H1 (cell line): ENCODE measurements at regions not wholly inside any gene's neighbourhood (a gene's known extent, or its start where the extent isn't known, plus 50 kb on each side); places are given as distances from the start of the nearest gene placed in this dataset.

Experiments
- ATF2 ChIP-seq: IDR thresholded peaks from 2 replicates; pipeline ENCODE4 v1.6.1; 2012; ENCODE audit warnings: low read length, inconsistent platforms
- CTCF ChIP-seq, 3 experiments: IDR thresholded peaks; 1 replicate in 2 of 3; 2 replicates in 1 of 3; pipeline versions ENCODE4 v1.5.1 to v1.6.1; 2011; ENCODE audit warnings: low read length in 3 of 3, mild to moderate bottlenecking in 3 of 3, inconsistent platforms in 2 of 3, low read depth in 1 of 3, moderate library complexity in 1 of 3; ENCODE audit not compliant: insufficient read depth in 1 of 3; ENCODE audit errors: control extremely low read depth in 1 of 3
- GTF2F1 ChIP-seq: IDR thresholded peaks from 2 replicates; pipeline ENCODE4 v1.6.1; 2012; ENCODE audit warnings: low read depth, low read length, improper control_type of control experiment, borderline replicate concordance
- HDAC2 ChIP-seq, 2 experiments: fragments of 300-600 bp in 1 of 2; sonication (generic) in 1 of 2; IDR thresholded peaks; 2 replicates each; pipeline ENCODE4 v1.6.1; 2011 to 2012; ENCODE audit warnings: low read depth in 2 of 2, low read length in 2 of 2, mild to moderate bottlenecking in 2 of 2, moderate library complexity in 2 of 2, borderline replicate concordance in 1 of 2, inconsistent platforms in 1 of 2
- KDM1A ChIP-seq: fragments of 200-600, 300-600 bp; sonication (generic); IDR thresholded peaks from 2 replicates; pipeline ENCODE4 v1.7.1; 2016; ENCODE audit warnings: mild to moderate bottlenecking, low read length, borderline replicate concordance
- POLR2A ChIP-seq, 2 experiments: IDR thresholded peaks; 1 replicate in 1 of 2; 2 replicates in 1 of 2; pipeline ENCODE4 v1.6.1; 2011; ENCODE audit warnings: low read depth in 2 of 2, low read length in 2 of 2, mild to moderate bottlenecking in 2 of 2; ENCODE audit errors: control extremely low read depth in 1 of 2
- POLR2AphosphoS5 ChIP-seq: IDR thresholded peaks from 2 replicates; pipeline ENCODE4 v1.6.1; 2011; ENCODE audit warnings: low read depth, low read length
- TCF12 ChIP-seq: IDR thresholded peaks from 2 replicates; pipeline ENCODE4 v1.6.1; 2011; ENCODE audit warnings: low read depth, mild to moderate bottlenecking, low read length
- TEAD4 ChIP-seq: IDR thresholded peaks from 2 replicates; pipeline ENCODE4 v1.6.1; 2012; ENCODE audit warnings: low read depth, low read length, inconsistent platforms, mixed read lengths

DNA sequence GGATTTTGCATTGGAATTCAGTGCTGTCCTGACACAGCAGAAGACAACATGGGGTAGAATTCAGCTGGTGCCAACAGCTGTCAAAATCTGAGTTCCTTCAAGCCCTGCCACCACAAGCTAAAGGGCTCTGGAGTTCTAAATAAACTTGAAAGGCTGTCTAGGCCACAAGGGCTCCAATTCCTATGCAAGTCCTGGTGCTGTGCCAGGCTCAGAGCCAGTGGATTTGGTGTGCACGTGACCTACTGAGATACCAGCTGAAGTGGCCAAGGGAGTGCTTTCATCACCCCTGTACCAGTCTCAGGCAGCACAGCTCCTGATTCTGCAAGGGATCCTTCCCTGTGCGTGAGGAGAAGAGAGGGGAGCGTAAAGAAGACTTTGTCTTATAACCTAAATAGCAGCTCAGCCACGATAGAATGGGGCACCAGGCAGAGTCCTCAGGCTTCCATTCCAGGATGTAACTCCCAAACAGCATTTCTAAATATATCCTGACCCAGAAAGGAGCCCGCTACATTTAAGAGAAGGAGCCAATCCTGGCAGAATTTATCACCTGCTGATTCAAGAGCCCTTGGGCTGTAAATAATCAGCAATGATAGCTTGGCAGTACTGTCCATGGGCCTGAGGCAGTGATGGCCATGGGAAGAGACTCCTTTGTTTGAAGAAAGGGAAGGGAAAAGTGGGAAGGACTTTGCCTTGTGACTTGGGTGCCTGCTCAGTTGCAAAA, 881.2 kb upstream of the EPHA7 start:
- TF ChIP-seq ATF2: no peak
- TF ChIP-seq TEAD4: no peak
- TF ChIP-seq KDM1A: no peak
- TF ChIP-seq HDAC2 (IDR thresholded peaks at IDR 0.05; ENCODE audit: borderline replicate concordance in 1 of 2, low read depth in 2 of 2, low read length in 2 of 2): no peak
- TF ChIP-seq TCF12: no peak
- no peak for TF ChIP-seq GTF2F1
- TF ChIP-seq POLR2A (IDR thresholded peaks at IDR 0.05; ENCODE audit: control extremely low read depth in 1 of 2, low read depth in 2 of 2, low read length in 2 of 2): no peak
- TF ChIP-seq CTCF (IDR thresholded peaks at IDR 0.05; ENCODE audit: control extremely low read depth in 1 of 3, insufficient read depth in 1 of 3, low read depth in 1 of 3, low read length in 3 of 3): no peak
- no peak for TF ChIP-seq POLR2AphosphoS5
